Subcutaneous abdominal adipose tissue (tissue), 5 donors: ENCODE measurements at regions not wholly inside any gene's neighbourhood (a gene's known extent, or its start where the extent isn't known, plus 50 kb on each side); places are given as distances from the start of the nearest gene placed in this dataset.
A peak's percentile ranks its signal among the peaks of the same experiment; 100 is the strongest.
"Not testable (repeated sequence)": the region's sequence is repeated elsewhere in the genome, so short reads cannot be mapped to it uniquely, and the experiment has no call there.

Experiments used
- H3K27ac ChIP-seq: one replicate; pipeline ENCODE4 v1.7.0; 2013; ENCODE audit warnings: low read depth, mild to moderate bottlenecking, inconsistent platforms, low read length, moderate library complexity
- H3K27me3 ChIP-seq, 5 donors: one replicate each; pipeline ENCODE4 v1.7.0; 2013; ENCODE audit warnings: low read length in 5 of 5, inconsistent platforms in 1 of 5; ENCODE audit not compliant: control insufficient read depth in 5 of 5, insufficient read depth in 4 of 5
- H3K36me3 ChIP-seq, 5 donors: one replicate each; pipeline ENCODE4 v1.7.0; 2013; ENCODE audit warnings: low read length in 5 of 5; ENCODE audit not compliant: control insufficient read depth in 5 of 5, insufficient read depth in 5 of 5
- H3K4me1 ChIP-seq, 5 donors: one replicate each; pipeline ENCODE4 v1.7.0; 2013; ENCODE audit warnings: low read length in 5 of 5, mild to moderate bottlenecking in 3 of 5, moderate library complexity in 1 of 5; ENCODE audit not compliant: control insufficient read depth in 5 of 5, insufficient read depth in 5 of 5
- H3K4me3 ChIP-seq, 5 donors: one replicate each; pipeline ENCODE4 v1.7.0; 2013; ENCODE audit warnings: low read length in 5 of 5, low read depth in 1 of 5
- H3K9ac ChIP-seq, 5 donors: one replicate each; pipeline ENCODE4 v1.7.0; 2013; ENCODE audit warnings: low read length in 5 of 5, mild to moderate bottlenecking in 4 of 5, moderate library complexity in 3 of 5
- H3K9me3 ChIP-seq, 5 donors: one replicate each; pipeline ENCODE4 v1.7.0; 2013; ENCODE audit warnings: low read length in 5 of 5; ENCODE audit not compliant: control insufficient read depth in 5 of 5
- donor health status: healthy.
- donor health status: healthy.
- donor health status: healthy.
- donor health status: healthy.
- donor health status: healthy.

GRCh38 chr9:134526584-134527477 lies 114.8 kb upstream of the COL5A1 start:
- Histone ChIP-seq H3K36me3 (no peaks in the 10 kb centered on the region), H3K27me3 (peaks cover 5 to 26% (median 10%) of the 10 kb centered on the region in 5 donors), H3K4me1 (peaks cover 0 to 10% (median 4%) of the 10 kb centered on the region in 5 donors), H3K4me3 (peak overlapping the region in 1 of 5 donors; percentile 19), H3K27ac (peak overlapping the region; percentile 41), H3K9me3 (peaks cover 6 to 10% (median 7%) of the 10 kb centered on the region in 5 donors), H3K9ac (no peak overlapping the region)

- Histone ChIP-seq H3K9me3 (peaks cover 6 to 10% (median 7%) of the 10 kb centered on the region in 5 donors), H3K4me1 (peaks cover 0 to 10% (median 4%) of the 10 kb centered on the region in 5 donors), H3K4me3 (no peak overlapping the region), H3K27ac (no peak overlapping the region), H3K27me3 (peaks cover 0 to 26% (median 5%) of the 10 kb centered on the region in 5 donors), H3K36me3 (no peaks in the 10 kb centered on the region), H3K9ac (no peak overlapping the region)
Measured at GRCh38 chr9:134530724-134531123, 110.9 kb upstream of the COL5A1 start.

- Histone ChIP-seq H3K9ac (no peak overlapping the region), H3K4me1 (peaks cover 0 to 7% (median 0%) of the 10 kb centered on the region in 5 donors), H3K4me3 (no peak overlapping the region), H3K9me3 (peaks cover 6 to 10% (median 7%) of the 10 kb centered on the region in 5 donors), H3K27ac (no peak overlapping the region), H3K27me3 (peaks cover 0 to 23% (median 5%) of the 10 kb centered on the region in 5 donors), H3K36me3 (no peaks in the 10 kb centered on the region)
Measured at GRCh38 chr9:134531220-134531970, 110.2 kb upstream of the COL5A1 start.

GRCh38 chr9:134532084-134532483 lies 109.5 kb upstream of the COL5A1 start:
- H3K27me3 ChIP-seq: peaks cover 0 to 20% (median 5%) of the 10 kb centered on the region in 5 donors
- H3K4me1 ChIP-seq: peaks cover 0 to 2% (median 0%) of the 10 kb centered on the region in 5 donors
- no peak overlapping the region for H3K9ac ChIP-seq
- H3K9me3 ChIP-seq: peaks cover 6 to 10% (median 7%) of the 10 kb centered on the region in 5 donors
- H3K27ac ChIP-seq: no peak overlapping the region
- no peaks in the 10 kb centered on the region for H3K36me3 ChIP-seq
- H3K4me3 ChIP-seq: no peak overlapping the region

- not testable (repeated sequence) for H3K36me3 ChIP-seq, H3K4me1 ChIP-seq, H3K9me3 ChIP-seq, H3K9ac ChIP-seq, H3K4me3 ChIP-seq, H3K27ac ChIP-seq
- H3K27me3 ChIP-seq: peaks cover 0 to 18% (median 7%) of the 10 kb centered on the region in 5 donors
Measured at GRCh38 chr9:134532661-134533060, 108.9 kb upstream of the COL5A1 start.

- H3K9me3 ChIP-seq: peaks cover 6 to 10% (median 7%) of the 10 kb centered on the region in 5 donors
- no peak overlapping the region for H3K27ac ChIP-seq
- H3K4me3 ChIP-seq: no peak overlapping the region
- H3K27me3 ChIP-seq: peaks cover 0 to 30% (median 7%) of the 10 kb centered on the region in 5 donors
- no peaks in the 10 kb centered on the region for H3K36me3 ChIP-seq
- H3K9ac ChIP-seq: no peak overlapping the region
- peaks cover 0 to 14% (median 9%) of the 10 kb centered on the region in 5 donors for H3K4me1 ChIP-seq
Measured at GRCh38 chr9:134533850-134534588, 107.6 kb upstream of the COL5A1 start.

GRCh38 chr9:134534661-134535080 lies 106.9 kb upstream of the COL5A1 start:
- peaks cover 0 to 21% (median 9%) of the 10 kb centered on the region in 5 donors for H3K4me1 ChIP-seq
- no peak overlapping the region for H3K27ac ChIP-seq
- no peak overlapping the region for H3K9ac ChIP-seq
- H3K36me3 ChIP-seq: no peaks in the 10 kb centered on the region
- no peak overlapping the region for H3K4me3 ChIP-seq
- H3K9me3 ChIP-seq: peaks cover 6 to 10% (median 7%) of the 10 kb centered on the region in 5 donors
- H3K27me3 ChIP-seq: peaks cover 0 to 30% (median 7%) of the 10 kb centered on the region in 5 donors

- peaks cover 0 to 22% (median 9%) of the 10 kb centered on the region in 5 donors for H3K4me1 ChIP-seq
- peaks cover 0 to 35% (median 7%) of the 10 kb centered on the region in 5 donors for H3K27me3 ChIP-seq
- peaks cover 6 to 9% (median 6%) of the 10 kb centered on the region in 5 donors for H3K9me3 ChIP-seq
- H3K4me3 ChIP-seq: no peak overlapping the region
- H3K27ac ChIP-seq: no peak overlapping the region
- no peaks in the 10 kb centered on the region for H3K36me3 ChIP-seq
- no peak overlapping the region for H3K9ac ChIP-seq
Measured at GRCh38 chr9:134535171-134535570, 106.4 kb upstream of the COL5A1 start.

- no peaks in the 10 kb centered on the region for H3K36me3 ChIP-seq
- peaks cover 3 to 42% (median 16%) of the 10 kb centered on the region in 5 donors for H3K27me3 ChIP-seq
- no peak overlapping the region for H3K4me3 ChIP-seq
- H3K9ac ChIP-seq: no peak overlapping the region
- H3K27ac ChIP-seq: no peak overlapping the region
- H3K9me3 ChIP-seq: peaks cover 0 to under 1% (median 0%) of the 10 kb centered on the region in 5 donors
- H3K4me1 ChIP-seq: peaks cover 0 to 22% (median 9%) of the 10 kb centered on the region in 5 donors
Measured at GRCh38 chr9:134536101-134536900, 105.3 kb upstream of the COL5A1 start.
